Muscle of leg (tissue), 3 donors: ENCODE measurements at regions not wholly inside any gene's neighbourhood (a gene's known extent, or its start where the extent isn't known, plus 50 kb on each side); places are given as distances from the start of the nearest gene placed in this dataset.

Experiments used
- DNase-seq: peaks from one replicate; pipeline ENCODE4 v3.0.0; 2013
- H3K27ac ChIP-seq: one replicate; pipeline ENCODE4 v1.5.1; 2013; ENCODE audit warnings: mild to moderate bottlenecking, low read length, control low read depth
- H3K27me3 ChIP-seq: one replicate; pipeline ENCODE4 v1.6.1; 2013; ENCODE audit warnings: low read length; ENCODE audit not compliant: control insufficient read depth, insufficient read depth
- H3K36me3 ChIP-seq: one replicate; pipeline ENCODE4 v1.6.1; 2013; ENCODE audit warnings: low read length; ENCODE audit not compliant: control insufficient read depth, insufficient read depth
- H3K4me1 ChIP-seq: one replicate; pipeline ENCODE4 v1.6.1; 2013; ENCODE audit warnings: low read length; ENCODE audit not compliant: control insufficient read depth, insufficient read depth
- H3K4me3 ChIP-seq: one replicate; pipeline ENCODE4 v1.5.1; 2013; ENCODE audit warnings: low read length, control low read depth
- H3K9me3 ChIP-seq: replicated peaks from 2 replicates; pipeline ENCODE4 v1.6.1; 2013; ENCODE audit warnings: low read depth, low read length; ENCODE audit not compliant: control insufficient read depth
- WGBS: methylation state at CpG from one replicate; pipeline ENCODE4 v1.1.5; 2013; ENCODE audit warnings: missing lambda C conversion rate; ENCODE audit not compliant: insufficient coverage; 5-methylcytosine and 5-hydroxymethylcytosine counted together

DNA sequence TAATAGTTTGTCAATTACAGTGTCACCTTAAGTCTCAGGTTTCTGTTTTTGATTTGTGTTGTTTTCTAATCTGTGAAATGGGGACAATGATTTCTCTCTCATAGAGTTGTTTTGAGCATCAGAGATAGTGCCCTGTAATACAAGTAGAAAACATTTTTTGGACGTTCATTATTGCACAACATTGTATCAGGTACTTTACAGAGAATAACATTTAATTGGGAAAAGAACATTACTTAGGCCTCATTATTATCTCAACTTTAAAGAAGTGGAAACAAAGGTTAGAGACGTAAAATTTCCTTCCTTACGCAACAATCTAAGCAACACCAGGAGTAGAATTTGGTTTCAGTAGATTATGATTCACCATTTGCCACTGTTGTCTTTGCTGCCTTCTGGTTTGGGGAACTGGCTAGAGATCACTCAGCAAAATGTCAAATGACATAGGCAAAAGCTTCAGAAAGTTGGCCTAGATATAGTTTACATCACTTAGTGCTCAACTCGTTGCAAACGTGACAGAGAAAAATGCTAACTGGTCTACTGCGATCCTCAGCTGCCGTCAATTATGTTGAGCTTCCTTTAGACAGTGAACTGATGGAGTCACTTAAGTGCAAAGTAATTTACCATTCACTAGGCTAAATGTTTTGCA lies 1026.8 kb downstream of the CDH11 start:
- Histone ChIP-seq H3K36me3 (no peaks in the 10 kb centered on the region), H3K4me1 (no peaks in the 10 kb centered on the region), H3K9me3 (no peaks in the 10 kb centered on the region), H3K27me3 (no peaks in the 10 kb centered on the region), H3K27ac (no peak overlapping the region), H3K4me3 (no peak overlapping the region)
- no peak for DNase-seq
- 44% methylated on average over 3 of the region's 7 CpGs for WGBS

DNA sequence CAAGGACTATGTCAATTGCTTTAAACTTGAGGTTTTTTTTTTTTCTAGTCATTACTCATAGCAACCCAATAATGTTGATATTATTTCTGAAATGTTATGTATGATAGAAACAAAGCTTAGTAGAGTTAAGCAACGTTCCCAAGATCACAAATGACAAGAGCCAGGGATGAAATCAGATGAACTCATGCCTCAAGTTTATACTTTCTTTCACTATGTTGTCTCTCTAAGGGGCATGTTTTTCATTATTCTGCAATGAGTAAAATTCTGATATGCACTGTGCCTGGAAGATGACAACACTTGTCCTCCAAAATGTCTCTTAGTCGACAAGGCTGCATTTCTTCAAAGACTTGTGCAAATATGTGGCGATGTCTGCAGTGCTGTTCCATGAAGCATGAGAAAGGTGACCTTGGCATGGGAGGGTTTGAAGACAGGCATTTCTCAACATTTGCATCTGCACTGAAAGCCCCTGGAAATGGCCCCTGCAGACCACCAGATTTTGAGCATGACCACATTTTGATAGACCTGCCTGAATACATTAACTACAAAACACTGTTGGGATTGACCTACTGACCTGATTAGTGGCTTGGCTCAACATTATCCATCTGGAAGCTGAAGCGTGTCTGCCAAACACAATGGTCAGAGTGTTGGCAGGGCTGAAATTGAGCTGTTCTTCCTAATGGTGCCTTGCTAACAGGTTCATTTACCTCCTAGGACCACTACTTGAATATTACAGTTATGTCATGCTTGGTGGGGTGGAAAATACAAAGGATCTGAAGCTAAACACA lies 1027.5 kb downstream of the CDH11 start:
- Histone ChIP-seq H3K27me3 (no peaks in the 10 kb centered on the region), H3K4me3 (no peak overlapping the region), H3K27ac (no peak overlapping the region), H3K4me1 (no peaks in the 10 kb centered on the region), H3K9me3 (no peaks in the 10 kb centered on the region), H3K36me3 (no peaks in the 10 kb centered on the region)
- no peak for DNase-seq
- 71% methylated on average over 3 of the region's 4 CpGs for WGBS

DNA sequence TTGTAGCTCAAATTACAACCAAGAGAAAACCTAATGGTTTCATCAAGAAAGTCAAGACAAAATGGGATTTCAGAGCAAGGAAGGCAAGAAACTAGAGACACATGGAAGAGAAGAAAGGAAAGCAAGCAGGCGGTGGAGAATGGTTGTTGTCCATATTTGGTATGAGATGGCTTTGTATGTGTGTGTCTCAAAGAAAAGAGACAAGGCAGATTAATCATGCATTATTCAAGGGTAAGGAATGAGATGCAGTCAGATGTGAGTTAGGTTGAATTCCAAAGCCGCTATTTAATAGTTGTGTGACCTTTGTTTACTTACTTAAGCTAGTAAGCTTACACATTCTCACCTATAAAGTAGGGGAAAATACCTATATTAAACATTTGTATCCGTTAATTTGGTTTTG lies 1029.6 kb downstream of the CDH11 start:
- H3K9me3 ChIP-seq: no peaks in the 10 kb centered on the region
- no peak for DNase-seq
- no peaks in the 10 kb centered on the region for H3K36me3 ChIP-seq
- H3K27ac ChIP-seq: no peak overlapping the region
- WGBS: 92% methylated on average over 1 of the region's 3 CpGs
- H3K4me1 ChIP-seq: no peaks in the 10 kb centered on the region
- no peaks in the 10 kb centered on the region for H3K27me3 ChIP-seq
- no peak overlapping the region for H3K4me3 ChIP-seq

DNA sequence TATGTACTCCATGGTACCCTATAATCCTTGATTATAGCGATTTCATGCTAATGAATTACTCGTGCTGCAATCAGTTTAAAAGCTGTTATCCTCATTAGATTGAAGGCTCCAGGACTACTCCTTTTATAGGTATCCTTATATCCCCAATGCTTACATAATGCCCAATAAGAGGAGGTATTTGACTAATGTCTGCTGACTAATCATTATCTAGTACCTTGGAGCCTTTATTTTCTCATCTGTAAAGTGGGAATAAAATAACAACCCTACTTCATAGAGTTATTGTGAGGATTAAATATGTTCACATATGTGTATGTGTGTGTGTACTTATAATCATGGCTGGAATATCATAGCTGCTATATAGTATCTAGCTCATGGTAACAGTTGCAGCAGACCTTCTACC lies 1031.5 kb downstream of the CDH11 start:
- Histone ChIP-seq H3K9me3 (no peaks in the 10 kb centered on the region), H3K36me3 (no peaks in the 10 kb centered on the region), H3K27ac (no peak overlapping the region), H3K27me3 (no peaks in the 10 kb centered on the region), H3K4me3 (no peak overlapping the region), H3K4me1 (no peaks in the 10 kb centered on the region)
- WGBS: no CpG with 5 or more reads among the region's 2 CpGs
- no peak for DNase-seq

DNA sequence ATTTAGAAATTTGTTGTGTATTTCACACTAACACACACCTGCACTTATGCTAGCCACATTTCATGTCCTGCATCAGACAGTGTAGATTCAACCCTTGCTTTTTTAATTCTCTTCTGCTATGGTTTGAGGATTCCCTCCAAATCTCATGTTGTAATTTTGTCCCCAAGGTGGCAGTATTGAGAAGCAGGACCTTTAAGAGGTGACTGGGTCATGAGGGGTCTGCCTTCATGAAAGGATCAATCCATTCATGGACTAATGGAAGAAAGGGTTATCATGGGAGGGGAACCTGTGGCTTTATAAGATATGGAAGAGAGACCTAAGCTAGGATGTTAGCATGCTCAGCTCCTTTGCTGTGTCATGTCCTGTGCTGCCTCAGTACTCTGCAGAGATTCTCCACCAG lies 1032.2 kb downstream of the CDH11 start:
- Histone ChIP-seq H3K4me1 (no peaks in the 10 kb centered on the region), H3K36me3 (no peaks in the 10 kb centered on the region), H3K9me3 (no peaks in the 10 kb centered on the region), H3K27me3 (no peaks in the 10 kb centered on the region), H3K27ac (no peak overlapping the region), H3K4me3 (no peak overlapping the region)
- DNase-seq: peak; percentile 36

DNA sequence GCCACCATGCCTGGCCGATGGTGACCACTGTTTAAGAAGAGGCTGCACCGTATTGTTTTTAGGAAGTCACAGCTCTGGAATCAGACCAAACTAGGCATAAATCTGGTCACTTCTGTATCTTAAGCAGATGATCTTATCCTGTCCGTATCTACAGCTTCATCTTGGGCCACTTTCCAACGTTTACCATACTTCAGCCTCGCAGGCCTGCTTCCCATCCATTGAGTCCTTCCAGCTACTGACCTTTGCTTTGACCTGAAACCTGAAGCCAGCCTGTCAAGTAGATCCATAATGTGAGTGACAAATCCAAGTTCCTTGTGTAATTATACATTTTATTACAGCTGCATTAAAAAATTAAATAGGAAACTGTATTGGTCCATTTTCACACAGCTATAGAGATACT lies 1033.0 kb downstream of the CDH11 start:
- no peaks in the 10 kb centered on the region for H3K27me3 ChIP-seq
- no peak for DNase-seq
- H3K4me1 ChIP-seq: no peaks in the 10 kb centered on the region
- H3K9me3 ChIP-seq: no peaks in the 10 kb centered on the region
- WGBS: 83% methylated on average over 5 of the region's 5 CpGs
- no peak overlapping the region for H3K27ac ChIP-seq
- no peak overlapping the region for H3K4me3 ChIP-seq
- H3K36me3 ChIP-seq: no peaks in the 10 kb centered on the region

DNA sequence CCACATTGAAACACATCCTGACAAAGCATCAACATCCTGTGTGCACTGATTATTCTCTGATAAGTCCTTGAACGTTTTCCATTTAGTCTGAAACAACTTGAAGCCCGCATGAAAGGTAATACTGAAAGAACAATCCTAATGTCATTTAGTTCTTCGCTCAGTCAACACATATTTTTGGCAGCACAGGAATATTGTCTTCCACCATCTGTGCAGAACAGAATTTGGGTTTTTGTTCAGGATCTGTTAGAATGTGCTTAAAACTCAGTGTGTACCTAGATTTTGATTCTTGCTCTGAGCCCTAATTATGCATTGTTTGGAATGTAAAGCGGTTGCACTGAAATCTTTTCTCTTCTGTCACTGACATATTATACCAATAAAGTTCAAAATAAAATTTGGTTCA lies 1036.6 kb downstream of the CDH11 start:
- Histone ChIP-seq H3K4me1 (no peaks in the 10 kb centered on the region), H3K27me3 (no peaks in the 10 kb centered on the region), H3K4me3 (no peak overlapping the region), H3K36me3 (no peaks in the 10 kb centered on the region), H3K27ac (no peak overlapping the region), H3K9me3 (no peaks in the 10 kb centered on the region)
- no CpG with 5 or more reads among the region's 4 CpGs for WGBS
- no peak for DNase-seq

DNA sequence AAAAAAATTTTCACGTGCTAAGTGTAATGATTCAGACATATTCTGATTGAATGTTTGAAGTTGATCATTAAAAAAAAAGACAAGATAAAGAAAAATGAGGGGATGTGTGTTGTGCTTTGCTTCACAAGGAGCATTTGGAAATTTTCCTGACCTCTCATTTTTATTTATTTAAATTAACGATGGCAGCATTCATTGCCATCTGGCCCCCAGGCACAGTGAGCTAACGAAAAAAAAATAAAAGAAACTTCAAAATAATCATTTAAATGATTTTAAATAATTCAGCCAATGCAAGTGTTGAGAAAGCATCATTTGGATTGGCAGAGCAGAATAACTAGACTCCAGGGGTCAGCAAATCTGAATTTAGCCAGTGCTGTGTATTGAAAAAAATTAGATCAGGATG lies 1037.2 kb downstream of the CDH11 start:
- H3K9me3 ChIP-seq: no peaks in the 10 kb centered on the region
- no peak overlapping the region for H3K4me3 ChIP-seq
- H3K4me1 ChIP-seq: no peaks in the 10 kb centered on the region
- WGBS: no CpG with 5 or more reads among the region's 3 CpGs
- no peaks in the 10 kb centered on the region for H3K27me3 ChIP-seq
- no peak overlapping the region for H3K27ac ChIP-seq
- no peaks in the 10 kb centered on the region for H3K36me3 ChIP-seq
- no peak for DNase-seq

DNA sequence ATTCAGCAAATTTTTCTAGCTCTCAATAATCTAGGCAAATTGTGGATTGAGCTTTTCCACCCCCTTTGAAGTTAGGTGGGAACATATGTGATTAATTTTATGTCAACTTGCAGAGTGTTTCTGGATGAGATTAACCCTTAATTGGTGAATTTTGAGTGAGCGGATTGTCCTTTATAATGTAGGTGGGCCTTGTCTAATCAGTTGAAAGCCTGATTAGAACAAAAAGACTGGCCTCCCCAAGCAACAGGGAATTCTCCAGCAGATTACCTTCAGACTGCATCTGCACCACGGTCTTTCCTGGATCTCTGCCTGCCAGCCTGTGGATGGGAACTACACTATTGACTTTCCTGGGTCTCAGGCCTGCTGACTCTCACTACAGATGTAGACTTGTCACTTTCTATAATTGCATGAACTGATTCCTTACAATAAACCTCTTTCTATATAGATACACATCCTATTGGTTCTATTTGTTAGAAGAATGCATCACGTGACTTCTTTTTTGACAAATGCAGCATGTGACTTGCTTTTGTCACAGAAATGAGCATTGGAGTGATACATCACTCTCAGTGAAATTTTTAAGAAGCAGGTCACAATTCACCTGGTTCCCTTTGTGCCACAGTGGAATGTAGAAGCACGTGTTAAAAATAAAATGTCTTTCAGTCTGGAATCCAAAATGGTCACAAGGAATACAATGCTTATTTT lies 1038.3 kb downstream of the CDH11 start:
- DNase-seq: no peak

DNA sequence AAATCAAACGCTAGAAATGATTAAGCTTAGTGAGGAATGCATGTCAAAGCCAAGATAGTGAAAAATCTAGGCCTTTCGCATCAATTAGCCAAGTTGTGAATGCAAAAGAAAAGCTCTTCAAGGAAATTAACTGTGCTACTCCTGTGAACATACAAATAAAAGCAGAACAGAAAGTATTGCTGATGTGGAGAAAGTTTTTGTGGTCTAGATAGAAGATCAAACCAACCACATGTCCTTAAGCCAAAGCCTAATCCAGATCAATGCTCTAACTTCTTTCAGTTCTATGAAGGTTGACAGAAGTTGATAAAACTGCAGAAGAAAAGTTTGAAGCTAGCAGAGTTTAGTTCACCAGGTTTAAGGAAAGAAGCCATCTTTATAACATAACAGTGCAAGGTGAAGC lies 1044.6 kb downstream of the CDH11 start:
- Histone ChIP-seq H3K27me3 (no peaks in the 10 kb centered on the region), H3K36me3 (no peaks in the 10 kb centered on the region), H3K4me1 (no peaks in the 10 kb centered on the region), H3K27ac (no peak overlapping the region), H3K9me3 (no peaks in the 10 kb centered on the region), H3K4me3 (no peak overlapping the region)
- DNase-seq: no peak
- no CpG with 5 or more reads among the region's 2 CpGs for WGBS

More for the DNA sequence above, 1038.3 kb downstream of the CDH11 start:
- Histone ChIP-seq H3K27me3 (no peaks in the 10 kb centered on the region), H3K4me3 (no peak overlapping the region), H3K9me3 (no peaks in the 10 kb centered on the region), H3K4me1 (no peaks in the 10 kb centered on the region), H3K27ac (no peak overlapping the region), H3K36me3 (no peaks in the 10 kb centered on the region)
- WGBS: 70% methylated on average over 1 of the region's 4 CpGs
